ENCODE measurements at regions not wholly inside any gene's neighbourhood (a gene's known extent, or its start where the extent isn't known, plus 50 kb on each side); places are given as distances from the start of the nearest gene placed in this dataset.

- BruUV-seq (replicated peaks), result no TSS peak
Measured at GRCh38 chr1:74818241-74818640, 85.3 kb downstream of the TYW3 start.

DNA sequence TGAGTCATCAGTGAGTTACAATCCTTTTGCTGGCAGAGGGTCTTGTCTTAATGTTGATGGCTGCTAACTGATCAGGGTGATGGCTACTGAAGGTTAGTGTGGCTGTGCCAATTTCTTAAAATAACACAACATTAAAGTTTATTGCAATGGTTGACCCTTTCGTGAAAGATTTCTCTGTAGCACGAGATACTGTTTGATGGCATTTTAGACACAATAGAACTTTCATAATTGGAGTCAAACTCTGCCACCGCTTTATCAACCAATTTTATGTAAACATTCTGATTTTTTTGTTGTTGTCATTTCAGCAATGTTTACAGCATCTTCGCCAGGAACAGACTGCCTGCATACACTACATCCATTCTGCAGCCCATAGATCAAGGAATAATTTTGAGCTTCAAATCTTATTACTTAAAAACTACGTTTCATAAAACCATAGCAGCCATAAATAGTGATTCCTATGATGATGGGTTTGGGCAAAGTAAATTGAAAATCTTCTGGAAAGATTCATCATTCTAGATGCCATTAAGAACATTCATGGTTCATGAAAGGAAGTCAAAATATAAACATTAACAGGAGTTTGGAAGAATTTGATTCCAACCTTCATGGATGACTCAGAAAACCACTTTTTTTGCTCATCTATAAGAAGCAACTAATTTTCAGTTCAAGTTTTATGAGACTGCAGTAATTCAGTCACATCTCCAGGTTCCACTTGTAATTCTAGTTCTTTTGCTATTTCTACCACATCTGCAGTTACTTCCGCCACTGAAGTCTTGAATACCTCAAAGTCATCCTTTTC lies 85.9 kb downstream of the TYW3 start:
- DNase-seq (ENCODE audit: low spot score) (no peak), ATAC-seq (no peak), FAIRE-seq (no peak)
- WGBS (ENCODE audit: low lambda C conversion rate), result 2% methylated on average over 6 of the region's 6 CpGs
- no peaks in the 10 kb centered on the region for H4K20me1 ChIP-seq (ENCODE audit: insufficient read depth, low read length)
- no peak overlapping the region for H3K4me2 ChIP-seq (ENCODE audit: low read depth, low read length)
- no peaks in the 10 kb centered on the region for H3K9me3 ChIP-seq (ENCODE audit: low read length)
- no peak overlapping the region for H2AFZ ChIP-seq (ENCODE audit: low read length)
- in situ Hi-C loops (cut with HindIII; ENCODE audit: extremely low pct_ligation_motif_present, low pct_unique_long_range_greater_than_20kb), result no loop called here
- H3K27me3 ChIP-seq (ENCODE audit: control insufficient read depth in 1 of 2, insufficient read depth in 2 of 2, low read length in 2 of 2), result no peaks in the 10 kb centered on the region
- no TSS peak for BruUV-seq (replicated peaks)
- H3K4me1 ChIP-seq (ENCODE audit: insufficient read depth, low read length), result no peaks in the 10 kb centered on the region
- H3K4me3 ChIP-seq (replicated peaks in 1 of 3; ENCODE audit: insufficient read depth in 1 of 3, low read depth in 2 of 3, low read length in 3 of 3), result no peak overlapping the region
- no peaks in the 10 kb centered on the region for H3K36me3 ChIP-seq (replicated peaks in 1 of 2; ENCODE audit: control insufficient read depth in 1 of 2, insufficient read depth in 2 of 2, low read length in 2 of 2)
- ChIA-PET CTCF (ENCODE audit: low intra/inter-chr PET ratio, low total read pairs) (no interaction called here), POLR2A (no interaction called here)
- H3K9ac ChIP-seq (ENCODE audit: insufficient read depth, low read depth, low read length), result no peak overlapping the region
- intact Hi-C loops (cut with micrococcal nuclease; ENCODE audit: unreplicated experiment), result no loop called here
- H3K79me2 ChIP-seq (ENCODE audit: insufficient read depth, low read length), result no peaks in the 10 kb centered on the region
- no peak overlapping the region for H3K27ac ChIP-seq (ENCODE audit: extremely low read length, insufficient read depth, low read length)
- TF ChIP-seq, protein P1, sequence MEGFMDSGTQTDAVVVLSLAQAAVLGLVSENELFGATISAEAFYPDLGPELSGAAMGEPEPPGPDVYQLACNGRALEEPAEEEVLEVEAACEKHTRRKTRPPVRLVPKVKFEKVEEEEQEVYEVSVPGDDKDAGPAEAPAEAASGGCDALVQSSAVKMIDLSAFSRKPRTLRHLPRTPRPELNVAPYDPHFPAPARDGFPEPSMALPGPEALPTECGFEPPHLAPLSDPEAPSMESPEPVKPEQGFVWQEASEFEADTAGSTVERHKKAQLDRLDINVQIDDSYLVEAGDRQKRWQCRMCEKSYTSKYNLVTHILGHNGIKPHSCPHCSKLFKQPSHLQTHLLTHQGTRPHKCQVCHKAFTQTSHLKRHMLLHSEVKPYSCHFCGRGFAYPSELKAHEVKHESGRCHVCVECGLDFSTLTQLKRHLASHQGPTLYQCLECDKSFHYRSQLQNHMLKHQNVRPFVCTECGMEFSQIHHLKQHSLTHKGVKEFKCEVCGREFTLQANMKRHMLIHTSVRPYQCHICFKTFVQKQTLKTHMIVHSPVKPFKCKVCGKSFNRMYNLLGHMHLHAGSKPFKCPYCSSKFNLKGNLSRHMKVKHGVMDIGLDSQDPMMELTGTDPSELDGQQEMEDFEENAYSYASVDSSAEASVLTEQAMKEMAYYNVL (CRISPR knock-in tag; IDR thresholded peaks at IDR 0.05; ENCODE audit: borderline replicate concordance), result no peak
- no peak for TF ChIP-seq GLMP (CRISPR knock-in tag; IDR thresholded peaks at IDR 0.05; ENCODE audit: borderline replicate concordance)
- TF ChIP-seq, protein P2, sequence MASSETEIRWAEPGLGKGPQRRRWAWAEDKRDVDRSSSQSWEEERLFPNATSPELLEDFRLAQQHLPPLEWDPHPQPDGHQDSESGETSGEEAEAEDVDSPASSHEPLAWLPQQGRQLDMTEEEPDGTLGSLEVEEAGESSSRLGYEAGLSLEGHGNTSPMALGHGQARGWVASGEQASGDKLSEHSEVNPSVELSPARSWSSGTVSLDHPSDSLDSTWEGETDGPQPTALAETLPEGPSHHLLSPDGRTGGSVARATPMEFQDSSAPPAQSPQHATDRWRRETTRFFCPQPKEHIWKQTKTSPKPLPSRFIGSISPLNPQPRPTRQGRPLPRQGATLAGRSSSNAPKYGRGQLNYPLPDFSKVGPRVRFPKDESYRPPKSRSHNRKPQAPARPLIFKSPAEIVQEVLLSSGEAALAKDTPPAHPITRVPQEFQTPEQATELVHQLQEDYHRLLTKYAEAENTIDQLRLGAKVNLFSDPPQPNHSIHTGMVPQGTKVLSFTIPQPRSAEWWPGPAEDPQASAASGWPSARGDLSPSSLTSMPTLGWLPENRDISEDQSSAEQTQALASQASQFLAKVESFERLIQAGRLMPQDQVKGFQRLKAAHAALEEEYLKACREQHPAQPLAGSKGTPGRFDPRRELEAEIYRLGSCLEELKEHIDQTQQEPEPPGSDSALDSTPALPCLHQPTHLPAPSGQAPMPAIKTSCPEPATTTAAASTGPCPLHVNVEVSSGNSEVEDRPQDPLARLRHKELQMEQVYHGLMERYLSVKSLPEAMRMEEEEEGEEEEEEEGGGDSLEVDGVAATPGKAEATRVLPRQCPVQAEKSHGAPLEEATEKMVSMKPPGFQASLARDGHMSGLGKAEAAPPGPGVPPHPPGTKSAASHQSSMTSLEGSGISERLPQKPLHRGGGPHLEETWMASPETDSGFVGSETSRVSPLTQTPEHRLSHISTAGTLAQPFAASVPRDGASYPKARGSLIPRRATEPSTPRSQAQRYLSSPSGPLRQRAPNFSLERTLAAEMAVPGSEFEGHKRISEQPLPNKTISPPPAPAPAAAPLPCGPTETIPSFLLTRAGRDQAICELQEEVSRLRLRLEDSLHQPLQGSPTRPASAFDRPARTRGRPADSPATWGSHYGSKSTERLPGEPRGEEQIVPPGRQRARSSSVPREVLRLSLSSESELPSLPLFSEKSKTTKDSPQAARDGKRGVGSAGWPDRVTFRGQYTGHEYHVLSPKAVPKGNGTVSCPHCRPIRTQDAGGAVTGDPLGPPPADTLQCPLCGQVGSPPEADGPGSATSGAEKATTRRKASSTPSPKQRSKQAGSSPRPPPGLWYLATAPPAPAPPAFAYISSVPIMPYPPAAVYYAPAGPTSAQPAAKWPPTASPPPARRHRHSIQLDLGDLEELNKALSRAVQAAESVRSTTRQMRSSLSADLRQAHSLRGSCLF (CRISPR knock-in tag; IDR thresholded peaks at IDR 0.05; ENCODE audit: borderline replicate concordance), result no peak
- no peak for TF ChIP-seq FOXK1 (CRISPR knock-in tag; IDR thresholded peaks at IDR 0.05; ENCODE audit: borderline replicate concordance, low read depth)
- TF ChIP-seq HOXA3 (CRISPR knock-in tag; IDR thresholded peaks at IDR 0.05), result no peak
- no peak for TF ChIP-seq ZNF143 (CRISPR knock-in tag; IDR thresholded peaks at IDR 0.05)
- TF ChIP-seq KAT8 (CRISPR knock-in tag; IDR thresholded peaks at IDR 0.05), result no peak
- TF ChIP-seq KLF13 (CRISPR knock-in tag; IDR thresholded peaks at IDR 0.05), result no peak
- TF ChIP-seq JUND (CRISPR knock-in tag; IDR thresholded peaks at IDR 0.05), result no peak

More at GRCh38 chr1:74818241-74818640, 85.3 kb downstream of the TYW3 start:
- Histone ChIP-seq H3K4me3 (replicated peaks in 1 of 3; ENCODE audit: insufficient read depth in 1 of 3, low read depth in 2 of 3, low read length in 3 of 3) (no peak overlapping the region), H3K27me3 (ENCODE audit: control insufficient read depth in 1 of 2, insufficient read depth in 2 of 2, low read length in 2 of 2) (no peaks in the 10 kb centered on the region), H3K4me1 (ENCODE audit: insufficient read depth, low read length) (no peaks in the 10 kb centered on the region), H3K79me2 (ENCODE audit: insufficient read depth, low read length) (no peaks in the 10 kb centered on the region), H2AFZ (ENCODE audit: low read length) (no peak overlapping the region), H3K27ac (ENCODE audit: extremely low read length, insufficient read depth, low read length) (no peak overlapping the region), H3K9me3 (ENCODE audit: low read length) (no peaks in the 10 kb centered on the region), H3K36me3 (replicated peaks in 1 of 2; ENCODE audit: control insufficient read depth in 1 of 2, insufficient read depth in 2 of 2, low read length in 2 of 2) (no peaks in the 10 kb centered on the region), H4K20me1 (ENCODE audit: insufficient read depth, low read length) (no peaks in the 10 kb centered on the region), H3K9ac (ENCODE audit: insufficient read depth, low read depth, low read length) (no peak overlapping the region), H3K4me2 (ENCODE audit: low read depth, low read length) (no peak overlapping the region)
- in situ Hi-C loops (cut with HindIII; ENCODE audit: extremely low pct_ligation_motif_present, low pct_unique_long_range_greater_than_20kb), result no loop called here
- ATAC-seq (no peak), DNase-seq (ENCODE audit: low spot score) (no peak), FAIRE-seq (no peak)
- POLR2A ChIA-PET, result no interaction called here
- 0% methylated on average over 1 of the region's 1 CpG for WGBS (ENCODE audit: low lambda C conversion rate)
- CTCF ChIA-PET (ENCODE audit: low intra/inter-chr PET ratio, low total read pairs), result no interaction called here
- intact Hi-C loops (cut with micrococcal nuclease; ENCODE audit: unreplicated experiment), result no loop called here
- no peak for TF ChIP-seq MEIS2 (CRISPR knock-in tag; IDR thresholded peaks at IDR 0.05)
- TF ChIP-seq KLF16 (CRISPR knock-in tag; IDR thresholded peaks at IDR 0.05), result no peak
- TF ChIP-seq ZNF7 (CRISPR knock-in tag; IDR thresholded peaks at IDR 0.05), result no peak
